A549 (cell line): ENCODE measurements at regions not wholly inside any gene's neighbourhood (a gene's known extent, or its start where the extent isn't known, plus 50 kb on each side); places are given as distances from the start of the nearest gene placed in this dataset.
A peak's percentile ranks its signal among the peaks of the same experiment; 100 is the strongest.

Experiments
- ATAC-seq, 2 experiments: fragments of 200-7000 bp in 1 of 2; fragments of >200 bp in 1 of 2; cut with Nextera tagmentation in 1 of 2; cut with Tn5 transposase in 1 of 2; 3 replicates each; pipeline versions ENCODE4 v1.8.0 to v1.9.1; 2018 to 2020; ENCODE audit warnings: mild to moderate bottlenecking in 1 of 2, moderate library complexity in 1 of 2
- CTCF ChIA-PET: fragments of 300-600 bp; sonication (Branson Sonifier 250); formaldehyde crosslinking; extraction: SDS; loops from one replicate; lab custom pipeline; 2021; ENCODE audit warnings: antibody characterized with exemption, inconsistent platforms; lab: Yijun Ruan, JAX
- POLR2A ChIA-PET: fragments of 350-600 bp; formaldehyde crosslinking; extraction: SDS; loops from one replicate; lab custom pipeline; 2021; ENCODE audit warnings: antibody characterized with exemption, inconsistent platforms; lab: Yijun Ruan, JAX
- DNase-seq, 2 experiments: peaks; one replicate each; pipeline versions ENCODE4 v3.0.0 to v3.0.0-alpha.2; 2011 to 2016; ENCODE audit warnings: low read depth in 1 of 2, low spot score in 1 of 2
- FAIRE-seq: peaks from 2 replicates; lab custom pipeline; 2011; peaks lifted over from hg19 to GRCh38; lab: Jason Lieb, UNC
- H3K27ac ChIP-seq, 2 experiments: fragments of >200 bp; sonication (Bioruptor Twin); formaldehyde crosslinking; 3 replicates each; pipeline ENCODE4 v1.5.1; 2016 to 2017
- H3K4me1 ChIP-seq: fragments of >200 bp; sonication (Bioruptor Twin); formaldehyde crosslinking; 3 replicates; pipeline ENCODE4 v1.6.1; 2016
- H3K4me2 ChIP-seq: fragments of >200 bp; sonication (Bioruptor Twin); formaldehyde crosslinking; 3 replicates; pipeline ENCODE4 v1.6.1; 2016
- H3K4me3 ChIP-seq: fragments of >200 bp; sonication (Bioruptor Twin); formaldehyde crosslinking; 3 replicates; pipeline ENCODE4 v1.5.1; 2016
- H3K9me3 ChIP-seq: fragments of >200 bp; sonication (Bioruptor Twin); formaldehyde crosslinking; 3 replicates; pipeline ENCODE4 v1.6.1; 2016
- CHD2 ChIP-seq: fragments of 150-350 bp; IDR thresholded peaks from 2 replicates; pipeline ENCODE4 v1.6.1; 2014; ENCODE audit warnings: low read length; ENCODE audit not compliant: partially characterized antibody
- CHD4 ChIP-seq: fragments of 200-600 bp; sonication (generic); IDR thresholded peaks from 2 replicates; pipeline ENCODE4 v1.6.1; 2016; ENCODE audit warnings: antibody characterized with exemption, mild to moderate bottlenecking, borderline replicate concordance
- JUN ChIP-seq, 2 experiments: fragments of >200 bp; sonication (Bioruptor Twin); formaldehyde crosslinking; IDR thresholded peaks; 2 replicates in 1 of 2; 3 replicates in 1 of 2; pipeline ENCODE4 v1.6.1; 2016 to 2017
- MAZ ChIP-seq: fragments of 150-350 bp; IDR thresholded peaks from 2 replicates; pipeline ENCODE4 v1.6.1; 2014; ENCODE audit warnings: antibody characterized with exemption, low read depth, low read length, borderline replicate concordance
- POLR2AphosphoS2 ChIP-seq: conservative IDR thresholded peaks from 2 replicates; pipeline ENCODE4 v1.6.1; 2012; ENCODE audit warnings: low read length, improper control_type of control experiment, inconsistent platforms
- WGBS: methylation state at CpG from one replicate; pipeline ENCODE4 v1.1.6; 2017; ENCODE audit errors: missing lambda C conversion rate; 5-methylcytosine and 5-hydroxymethylcytosine counted together
- TF ChIP-seq, protein P1 (sequence below): IDR thresholded peaks from 2 replicates; pipeline ENCODE4 v1.6.1; 2012; ENCODE audit warnings: low read depth, borderline replicate concordance

DNA sequence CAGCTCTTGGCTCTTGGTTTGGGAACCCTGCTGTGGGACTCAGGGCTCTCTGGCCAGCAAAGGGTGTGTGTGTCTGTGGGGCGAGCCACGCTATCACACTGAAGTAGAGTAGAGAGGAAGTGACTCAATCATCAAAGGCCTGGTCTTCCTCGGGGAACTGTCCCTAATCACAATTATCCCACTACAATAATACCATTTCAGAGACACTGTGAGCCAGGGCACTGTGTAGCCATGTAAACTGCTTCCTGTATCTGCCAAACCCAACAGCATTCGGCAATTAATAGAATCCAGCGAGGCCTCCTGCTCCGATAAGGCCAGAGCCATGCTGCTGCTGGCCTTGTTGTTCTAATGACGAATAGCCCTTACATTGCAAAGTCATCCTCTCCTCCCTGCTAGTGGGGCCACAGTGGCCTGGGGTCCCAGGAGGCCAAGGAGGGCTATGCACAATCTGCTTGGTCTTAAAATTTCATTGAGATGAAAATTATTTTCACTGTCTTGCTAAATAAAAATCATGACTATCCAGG is 49.8 kb upstream of the LMO2 start:
- Histone ChIP-seq H3K4me3 (no peak overlapping the region), H3K4me1 (no peaks in the 10 kb centered on the region), H3K4me2 (no peak overlapping the region), H3K27ac (0 out of 6 replicates have a peak overlapping the region, but pooled peaks of 1 of the 2 experiments have one; percentile 12), H3K9me3 (no peaks in the 10 kb centered on the region)
- TF ChIP-seq, protein P1, sequence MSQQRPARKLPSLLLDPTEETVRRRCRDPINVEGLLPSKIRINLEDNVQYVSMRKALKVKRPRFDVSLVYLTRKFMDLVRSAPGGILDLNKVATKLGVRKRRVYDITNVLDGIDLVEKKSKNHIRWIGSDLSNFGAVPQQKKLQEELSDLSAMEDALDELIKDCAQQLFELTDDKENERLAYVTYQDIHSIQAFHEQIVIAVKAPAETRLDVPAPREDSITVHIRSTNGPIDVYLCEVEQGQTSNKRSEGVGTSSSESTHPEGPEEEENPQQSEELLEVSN: no peak
- no peak for TF ChIP-seq JUN (IDR thresholded peaks at IDR 0.05)
- no peak for TF ChIP-seq MAZ
- no peak for TF ChIP-seq POLR2AphosphoS2
- no peak for TF ChIP-seq CHD4
- TF ChIP-seq CHD2: no peak
- FAIRE-seq: no peak
- POLR2A ChIA-PET: no interaction called here
- 0 out of 6 replicates have a peak, but pooled peaks of 1 of the 2 experiments have one; percentile 17 for ATAC-seq
- WGBS: 71% methylated on average over 7 of the region's 7 CpGs
- CTCF ChIA-PET: interaction anchor here (1.1 kb wide), 1 partner anchor 84 kb away, joined by 3 read pairs; no protein-coding TSS in a partner anchor
- DNase-seq: no peak
